ENCODE measurements at regions not wholly inside any gene's neighbourhood (a gene's known extent, or its start where the extent isn't known, plus 50 kb on each side); places are given as distances from the start of the nearest gene placed in this dataset.

GRCh38 chr17:72315122-72315913 is 194.5 kb downstream of the SOX9 start:
- Histone ChIP-seq H3K36me3 (ENCODE audit: low read depth, missing control alignments) (no peaks in the 10 kb centered on the region), H3K4me1 (no peaks in the 10 kb centered on the region), H3K27ac (no peak overlapping the region), H3K27me3 (no peaks in the 10 kb centered on the region), H3K9me3 (no peaks in the 10 kb centered on the region), H3K4me3 (no peak overlapping the region)
- intact Hi-C loops (cut with DNase I; ENCODE audit: low total_unique reads), result no loop called here
- WGBS, 2 donors, result 80 to 83% methylated on average over 4 of the region's 4 CpGs
- no peak for DNase-seq
- no peak for TF ChIP-seq CTCF (IDR thresholded peaks at IDR 0.05)
- TF ChIP-seq POLR2A (IDR thresholded peaks at IDR 0.05), result no peak

- Histone ChIP-seq H3K4me1 (no peaks in the 10 kb centered on the region), H3K36me3 (ENCODE audit: low read depth, missing control alignments) (no peaks in the 10 kb centered on the region), H3K27ac (no peak overlapping the region), H3K9me3 (no peaks in the 10 kb centered on the region), H3K4me3 (no peak overlapping the region), H3K27me3 (no peaks in the 10 kb centered on the region)
- intact Hi-C loops (cut with DNase I; ENCODE audit: low total_unique reads), result no loop called here
- no peak for TF ChIP-seq CTCF (IDR thresholded peaks at IDR 0.05)
- no peak for TF ChIP-seq POLR2A (IDR thresholded peaks at IDR 0.05)
- 88 to 90% methylated on average over 5 of the region's 5 CpGs for WGBS, 2 donors
- no peak for DNase-seq
Observed at GRCh38 chr17:72318131-72318530, 197.3 kb downstream of the SOX9 start.

- Histone ChIP-seq H3K4me3 (no peak overlapping the region), H3K4me1 (no peaks in the 10 kb centered on the region), H3K27me3 (no peaks in the 10 kb centered on the region), H3K27ac (no peak overlapping the region), H3K36me3 (ENCODE audit: low read depth, missing control alignments) (no peaks in the 10 kb centered on the region), H3K9me3 (no peaks in the 10 kb centered on the region)
- DNase-seq, result no peak
- 93 to 96% methylated on average over 4 of the region's 4 CpGs for WGBS, 2 donors
- intact Hi-C loops (cut with DNase I; ENCODE audit: low total_unique reads), result no loop called here
- no peak for TF ChIP-seq POLR2A (IDR thresholded peaks at IDR 0.05)
- TF ChIP-seq CTCF (IDR thresholded peaks at IDR 0.05), result no peak
Observed at GRCh38 chr17:72321896-72322295, 201.1 kb downstream of the SOX9 start.

GRCh38 chr17:72332367-72332766 is 211.5 kb downstream of the SOX9 start:
- DNase-seq, result no peak
- Histone ChIP-seq H3K27me3 (no peaks in the 10 kb centered on the region), H3K36me3 (ENCODE audit: low read depth, missing control alignments) (no peaks in the 10 kb centered on the region), H3K27ac (no peak overlapping the region), H3K9me3 (no peaks in the 10 kb centered on the region), H3K4me1 (no peaks in the 10 kb centered on the region), H3K4me3 (no peak overlapping the region)
- 92 to 97% methylated on average over 3 of the region's 3 CpGs for WGBS, 2 donors
- TF ChIP-seq CTCF (IDR thresholded peaks at IDR 0.05) (no peak), POLR2A (IDR thresholded peaks at IDR 0.05) (no peak)
- intact Hi-C loops (cut with DNase I; ENCODE audit: low total_unique reads), result no loop called here

GRCh38 chr17:72333570-72333969 is 212.8 kb downstream of the SOX9 start:
- intact Hi-C loops (cut with DNase I; ENCODE audit: low total_unique reads), result no loop called here
- H3K4me1 ChIP-seq, result no peaks in the 10 kb centered on the region
- no peaks in the 10 kb centered on the region for H3K36me3 ChIP-seq (ENCODE audit: low read depth, missing control alignments)
- H3K27ac ChIP-seq, result no peak overlapping the region
- no peaks in the 10 kb centered on the region for H3K9me3 ChIP-seq
- TF ChIP-seq POLR2A (IDR thresholded peaks at IDR 0.05), result no peak
- TF ChIP-seq CTCF (IDR thresholded peaks at IDR 0.05), result no peak
- WGBS, 2 donors, result 74 to 82% methylated on average over 2 of the region's 2 CpGs
- H3K27me3 ChIP-seq, result no peaks in the 10 kb centered on the region
- H3K4me3 ChIP-seq, result no peak overlapping the region
- no peak for DNase-seq

All from testis (tissue), 2 donors.